Stimulated activated naive B cell treated with anti-CD40 and anti-IgM and Interleukin-4, amounts not matched to agents 10 μg/mL and 1 μg/mL and 100 μg/mL, for 72 hours (primary cell): ENCODE measurements at regions not wholly inside any gene's neighbourhood (a gene's known extent, or its start where the extent isn't known, plus 50 kb on each side); places are given as distances from the start of the nearest gene placed in this dataset.

Experiments
- ATAC-seq, 2 donors: fragments of 150-1000 bp; cut with Tn5 transposase; replicated peaks; 2 replicates each; pipeline ENCODE4 v1.10.0; 2021; ENCODE audit warnings: moderate library complexity in 1 of 2
- DNase-seq: peaks from one replicate; pipeline ENCODE4 v3.0.0; 2021
- H3K27ac Mint-ChIP-seq: one replicate; pipeline ENCODE4 v1.8.0; 2022; ENCODE audit warnings: mild to moderate bottlenecking, mixed read lengths
- H3K27me3 Mint-ChIP-seq, 2 donors: one replicate each; pipeline ENCODE4 v1.8.0; 2022; ENCODE audit warnings: mixed read lengths in 2 of 2
- H3K36me3 Mint-ChIP-seq, 2 donors: one replicate each; pipeline ENCODE4 v1.8.0; 2022; ENCODE audit warnings: mixed read lengths in 2 of 2, mild to moderate bottlenecking in 1 of 2
- H3K4me1 Mint-ChIP-seq, 2 donors: one replicate each; pipeline ENCODE4 v1.8.0; 2022; ENCODE audit warnings: mixed read lengths in 2 of 2, mild to moderate bottlenecking in 1 of 2
- H3K4me3 Mint-ChIP-seq, 2 donors: one replicate each; pipeline ENCODE4 v1.8.0; 2022; ENCODE audit warnings: mild to moderate bottlenecking in 2 of 2, mixed read lengths in 2 of 2, moderate library complexity in 1 of 2
- H3K9me3 Mint-ChIP-seq, 2 donors: one replicate each; pipeline ENCODE4 v1.8.0; 2022; ENCODE audit warnings: mixed read lengths in 2 of 2, mild to moderate bottlenecking in 1 of 2

DNA sequence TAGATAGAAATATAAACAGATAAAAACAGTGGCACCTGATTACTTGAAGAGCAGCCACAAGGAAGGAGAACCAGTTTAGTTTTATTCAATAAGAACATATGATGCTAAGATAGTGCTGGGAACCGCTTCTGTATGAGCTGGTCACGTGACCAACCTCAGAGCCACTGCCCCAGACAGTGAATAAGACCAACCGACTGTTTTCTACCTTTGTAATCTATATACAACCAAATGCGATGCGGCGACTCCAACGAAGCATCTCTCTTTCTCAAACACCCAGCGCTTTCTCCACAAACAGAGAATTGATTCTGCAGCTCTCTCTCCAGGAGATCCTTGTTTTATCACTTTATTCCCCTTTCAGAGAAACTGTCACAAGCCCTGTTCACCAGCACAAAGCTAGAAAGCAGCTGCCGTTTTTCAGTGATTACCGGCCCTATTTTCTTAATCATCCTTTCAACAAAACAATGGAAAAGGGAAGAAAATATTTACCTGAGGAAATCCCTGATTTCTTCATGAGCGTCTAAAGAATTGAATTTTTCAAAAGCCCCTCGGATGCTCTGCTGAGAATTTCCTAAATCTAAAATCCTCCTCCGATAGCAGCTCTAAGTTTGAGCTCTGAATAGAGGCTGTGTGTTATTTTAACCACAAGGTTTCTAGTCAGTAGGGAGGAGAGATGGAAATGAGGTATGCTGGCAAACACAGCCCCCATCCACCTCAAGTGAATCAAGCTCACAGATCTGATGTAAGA is 55.7 kb upstream of the JCAD start:
- no peak overlapping the region for H3K27ac Mint-ChIP-seq

DNA sequence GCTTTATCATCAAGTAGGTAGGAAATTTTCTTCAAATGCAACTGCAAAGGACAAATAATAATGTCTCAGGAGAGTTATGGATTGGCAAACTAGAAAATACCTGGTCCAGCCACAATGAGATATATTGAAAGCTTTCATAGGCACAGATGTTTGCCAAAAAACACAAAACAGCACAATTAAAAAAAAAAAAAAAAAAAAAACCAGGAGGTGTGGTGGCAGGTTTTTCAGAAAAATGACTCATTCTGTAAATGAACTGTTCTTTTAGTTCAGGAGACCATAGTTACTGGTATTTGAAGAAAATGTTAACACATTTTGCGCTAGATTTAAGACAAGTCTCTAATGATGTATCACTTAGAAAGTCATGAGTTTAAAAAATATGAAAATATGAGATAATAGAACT is 55.0 kb upstream of the JCAD start:
- ATAC-seq = no peak
- H3K27ac Mint-ChIP-seq = no peak overlapping the region
- no peak for DNase-seq

More for the DNA sequence above, 55.7 kb upstream of the JCAD start:
- H3K36me3 Mint-ChIP-seq = no peaks in the 10 kb centered on the region
- H3K4me3 Mint-ChIP-seq = no peak overlapping the region
- H3K4me1 Mint-ChIP-seq = no peaks in the 10 kb centered on the region
- no peaks in the 10 kb centered on the region for H3K9me3 Mint-ChIP-seq
- ATAC-seq (no peak), DNase-seq (no peak)
- no peaks in the 10 kb centered on the region for H3K27me3 Mint-ChIP-seq

DNA sequence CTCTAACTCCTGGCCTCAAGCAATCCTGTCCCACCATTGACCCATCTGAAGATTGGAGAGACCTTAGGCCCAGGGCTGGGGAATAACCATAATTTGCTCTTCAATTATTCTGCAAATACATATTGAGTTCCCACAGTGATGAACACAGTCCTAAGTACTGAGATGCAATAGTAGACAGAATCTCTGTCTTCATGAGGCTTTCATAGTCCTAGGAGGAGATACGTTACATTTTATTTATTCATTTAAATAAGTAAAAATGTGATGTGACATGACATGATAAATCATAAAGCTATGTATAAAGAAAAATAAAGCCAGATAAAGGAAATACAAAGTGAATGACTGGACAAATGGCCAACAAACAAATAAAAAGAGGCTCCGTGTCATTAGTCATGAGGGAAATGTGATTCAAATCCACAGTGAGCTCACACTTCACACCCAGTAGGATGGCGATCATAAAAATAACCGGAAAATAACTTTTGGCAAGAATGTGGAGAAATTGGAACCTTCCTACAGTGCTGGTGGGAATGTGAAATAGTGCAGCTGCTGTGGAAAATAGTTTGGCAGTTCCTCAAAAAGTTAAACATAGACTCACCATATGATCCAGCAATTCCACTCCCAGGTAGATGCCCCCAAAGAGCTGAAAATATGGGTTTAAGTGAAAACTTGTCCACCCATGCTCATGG is 52.1 kb upstream of the JCAD start:
- Mint-ChIP-seq H3K36me3 (no peaks in the 10 kb centered on the region), H3K4me1 (no peaks in the 10 kb centered on the region), H3K27ac (no peak overlapping the region), H3K4me3 (no peak overlapping the region), H3K27me3 (peaks cover 0 to 4% of the 10 kb centered on the region in 2 donors), H3K9me3 (no peaks in the 10 kb centered on the region)
- ATAC-seq (no peak), DNase-seq (no peak)

More for the DNA sequence above, 55.0 kb upstream of the JCAD start:
- H3K27me3 Mint-ChIP-seq = no peaks in the 10 kb centered on the region
- no peaks in the 10 kb centered on the region for H3K9me3 Mint-ChIP-seq
- H3K4me1 Mint-ChIP-seq = no peaks in the 10 kb centered on the region
- H3K36me3 Mint-ChIP-seq = no peaks in the 10 kb centered on the region
- no peak overlapping the region for H3K4me3 Mint-ChIP-seq
